Thyroid gland (tissue), 4 donors: ENCODE measurements at regions not wholly inside any gene's neighbourhood (a gene's known extent, or its start where the extent isn't known, plus 50 kb on each side); places are given as distances from the start of the nearest gene placed in this dataset.

ENCODE experiments used
- CTCF ChIP-seq, 6 experiments: fragments of 200-600 bp in 3 of 6; fragments of 450-650 bp in 3 of 6; sonication (generic) in 3 of 6; IDR thresholded peaks; one replicate each; pipeline ENCODE4 v1.5.1; 2016 to 2019; ENCODE audit warnings: antibody characterized with exemption in 6 of 6, mild to moderate bottlenecking in 2 of 6, inconsistent platforms in 1 of 6, moderate library complexity in 1 of 6
- POLR2A ChIP-seq, 2 donors: fragments of 450-650 bp; IDR thresholded peaks; one replicate each; pipeline ENCODE4 v1.6.1; 2017; ENCODE audit warnings: antibody characterized with exemption in 2 of 2, mild to moderate bottlenecking in 2 of 2, moderate library complexity in 1 of 2

DNA sequence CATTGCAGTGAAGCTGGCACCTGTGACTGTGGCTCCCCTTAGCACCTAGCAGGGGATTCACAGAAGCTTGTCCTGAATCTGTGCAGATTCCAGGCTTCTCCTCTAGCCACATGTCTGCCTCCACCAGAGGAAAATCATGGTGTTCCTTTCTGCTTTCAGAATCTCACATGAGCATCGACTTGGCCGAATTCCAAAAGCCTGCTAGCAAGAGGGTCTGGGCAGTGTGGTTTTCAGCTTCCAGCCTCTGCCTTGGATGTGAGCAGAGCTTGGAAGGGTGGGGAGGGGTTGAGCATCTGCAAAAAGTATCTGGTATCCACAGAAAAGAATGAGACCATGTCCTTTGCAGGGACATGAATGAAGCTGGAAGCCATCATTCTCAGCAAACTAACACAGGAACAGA, 911.1 kb downstream of the TBC1D22A start:
- TF ChIP-seq CTCF (IDR thresholded peaks at IDR 0.05): no peak
- TF ChIP-seq POLR2A (IDR thresholded peaks at IDR 0.05): no peak
